ENCODE measurements at regions not wholly inside any gene's neighbourhood (a gene's known extent, or its start where the extent isn't known, plus 50 kb on each side); places are given as distances from the start of the nearest gene placed in this dataset.

- BruUV-seq (replicated peaks): no TSS peak
- H3K27me3 Mint-ChIP-seq (ENCODE audit: insufficient read depth, unreplicated experiment): no peaks in the 10 kb centered on the region
- no peak for TF ChIP-seq CTCF (IDR thresholded peaks at IDR 0.05; ENCODE audit: unreplicated experiment)
- peaks cover 5% of the 10 kb centered on the region for H3K4me1 Mint-ChIP-seq (ENCODE audit: insufficient read depth, unreplicated experiment)
- DNase-seq (ENCODE audit: unreplicated experiment): no peak
- no peak overlapping the region for H3K27ac Mint-ChIP-seq (ENCODE audit: low read depth, unreplicated experiment)
- no peaks in the 10 kb centered on the region for H3K36me3 Mint-ChIP-seq (ENCODE audit: insufficient read depth, unreplicated experiment)
- intact Hi-C loops (cut with micrococcal nuclease): no loop called here
- CTCF ChIA-PET: interaction anchor here (0.6 kb wide), 2 partner anchors 1057 to 1418 kb away, joined by 3 to 4 read pairs; no protein-coding TSS in a partner anchor
- no peaks in the 10 kb centered on the region for H3K9me3 Mint-ChIP-seq (ENCODE audit: unreplicated experiment)
- H3K4me3 Mint-ChIP-seq (ENCODE audit: unreplicated experiment): no peak overlapping the region
- POLR2A ChIA-PET: no interaction called here
Observed at GRCh38 chr2:5373200-5373599, 319.0 kb upstream of the SOX11 start.

GRCh38 chr2:5374762-5375161, 317.4 kb upstream of the SOX11 start:
- Mint-ChIP-seq H3K4me3 (ENCODE audit: unreplicated experiment) (no peak overlapping the region), H3K27me3 (ENCODE audit: insufficient read depth, unreplicated experiment) (no peaks in the 10 kb centered on the region), H3K27ac (ENCODE audit: low read depth, unreplicated experiment) (no peak overlapping the region), H3K4me1 (ENCODE audit: insufficient read depth, unreplicated experiment) (peaks cover 5% of the 10 kb centered on the region), H3K9me3 (ENCODE audit: unreplicated experiment) (no peaks in the 10 kb centered on the region), H3K36me3 (ENCODE audit: insufficient read depth, unreplicated experiment) (no peaks in the 10 kb centered on the region)
- intact Hi-C loops (cut with micrococcal nuclease): no loop called here
- BruUV-seq (replicated peaks): no TSS peak
- POLR2A ChIA-PET: no interaction called here
- TF ChIP-seq CTCF (IDR thresholded peaks at IDR 0.05; ENCODE audit: unreplicated experiment): no peak
- no peak for DNase-seq (ENCODE audit: unreplicated experiment)
- CTCF ChIA-PET: interaction anchor here (1.2 to 1.4 kb wide), 2 partner anchors 9 to 12 kb away, joined by 3 read pairs; no protein-coding TSS in a partner anchor

- no peaks in the 10 kb centered on the region for H3K27me3 Mint-ChIP-seq (ENCODE audit: insufficient read depth, unreplicated experiment)
- no peaks in the 10 kb centered on the region for H3K36me3 Mint-ChIP-seq (ENCODE audit: insufficient read depth, unreplicated experiment)
- no TSS peak for BruUV-seq (replicated peaks)
- no peak for TF ChIP-seq CTCF (IDR thresholded peaks at IDR 0.05; ENCODE audit: unreplicated experiment)
- no peaks in the 10 kb centered on the region for H3K9me3 Mint-ChIP-seq (ENCODE audit: unreplicated experiment)
- intact Hi-C loops (cut with micrococcal nuclease): no loop called here
- no peak for DNase-seq (ENCODE audit: unreplicated experiment)
- no peak overlapping the region for H3K27ac Mint-ChIP-seq (ENCODE audit: low read depth, unreplicated experiment)
- H3K4me3 Mint-ChIP-seq (ENCODE audit: unreplicated experiment): no peak overlapping the region
- ChIA-PET POLR2A (no interaction called here), CTCF (interaction anchor here (1.3 kb wide), 1 partner anchor 12 kb away, joined by 5 read pairs; no protein-coding TSS in a partner anchor)
- peaks cover 5% of the 10 kb centered on the region for H3K4me1 Mint-ChIP-seq (ENCODE audit: insufficient read depth, unreplicated experiment)
Observed at GRCh38 chr2:5377323-5377722, 314.9 kb upstream of the SOX11 start.

- no peaks in the 10 kb centered on the region for H3K36me3 Mint-ChIP-seq (ENCODE audit: insufficient read depth, unreplicated experiment)
- no peak for TF ChIP-seq CTCF (IDR thresholded peaks at IDR 0.05; ENCODE audit: unreplicated experiment)
- CTCF ChIA-PET: interaction anchor here (0.7 kb wide), 1 partner anchor 635 kb away, joined by 3 read pairs; no protein-coding TSS in a partner anchor
- no TSS peak for BruUV-seq (replicated peaks)
- H3K9me3 Mint-ChIP-seq (ENCODE audit: unreplicated experiment): no peaks in the 10 kb centered on the region
- POLR2A ChIA-PET: no interaction called here
- no peaks in the 10 kb centered on the region for H3K27me3 Mint-ChIP-seq (ENCODE audit: insufficient read depth, unreplicated experiment)
- H3K4me3 Mint-ChIP-seq (ENCODE audit: unreplicated experiment): no peak overlapping the region
- no peak overlapping the region for H3K27ac Mint-ChIP-seq (ENCODE audit: low read depth, unreplicated experiment)
- no peaks in the 10 kb centered on the region for H3K4me1 Mint-ChIP-seq (ENCODE audit: insufficient read depth, unreplicated experiment)
- intact Hi-C loops (cut with micrococcal nuclease): no loop called here
- no peak for DNase-seq (ENCODE audit: unreplicated experiment)
Observed at GRCh38 chr2:5379811-5380210, 312.4 kb upstream of the SOX11 start.
